ENCODE measurements at regions not wholly inside any gene's neighbourhood (a gene's known extent, or its start where the extent isn't known, plus 50 kb on each side); places are given as distances from the start of the nearest gene placed in this dataset.

GRCh38 chr7:7104971-7105370, 77.4 kb upstream of the C1GALT1 start:
- Histone ChIP-seq H3K4me3 (ENCODE audit: control insufficient read depth in 2 of 3, extremely low read depth in 1 of 3, insufficient read depth in 2 of 3, low read depth in 1 of 3, low read length in 3 of 3) (no peak overlapping the region), H3K36me3 (ENCODE audit: control insufficient read depth in 2 of 2, extremely low read depth in 1 of 2, insufficient read depth in 2 of 2, low read length in 2 of 2) (no peaks in the 10 kb centered on the region), H3K9me1 (ENCODE audit: control insufficient read depth, extremely low read depth, insufficient read depth, low read length) (no peaks in the 10 kb centered on the region), H3K4me2 (ENCODE audit: control insufficient read depth, extremely low read depth, insufficient read depth, low read depth, low read length) (no peak overlapping the region), H3K27me3 (ENCODE audit: control insufficient read depth, extremely low read depth, insufficient read depth, low read length) (no peaks in the 10 kb centered on the region), H3K79me2 (ENCODE audit: control insufficient read depth, insufficient read depth, low read length) (no peaks in the 10 kb centered on the region), H4K20me1 (ENCODE audit: control insufficient read depth, extremely low read depth, insufficient read depth, low read length) (no peaks in the 10 kb centered on the region), H3K9me3 (ENCODE audit: control insufficient read depth, low read depth, low read length) (no peaks in the 10 kb centered on the region), H2AFZ (ENCODE audit: control insufficient read depth, low read length) (no peak overlapping the region), H3K9ac (ENCODE audit: control insufficient read depth, extremely low read depth, insufficient read depth, low read length) (no peak overlapping the region), H3K4me1 (ENCODE audit: control insufficient read depth, extremely low read depth, insufficient read depth, low read length) (peaks cover 18% of the 10 kb centered on the region), H3K27ac (ENCODE audit: control insufficient read depth, insufficient read depth, low read length) (no peak overlapping the region)
- no peak for TF ChIP-seq CTCF (optimal IDR thresholded peaks at IDR 0.05 in 1 of 3, IDR thresholded peaks at IDR 0.05 in 1 of 3, conservative IDR thresholded peaks at IDR 0.05 in 1 of 3; ENCODE audit: extremely low read depth in 1 of 3, insufficient read depth in 2 of 3, low read length in 3 of 3)
- no peak for TF ChIP-seq EZH2 (IDR thresholded peaks at IDR 0.05; ENCODE audit: low read length)
- DNase-seq (ENCODE audit: low read depth, low spot score) (no peak), FAIRE-seq (no peak)
- dilution Hi-C loops (cut with MboI; ENCODE audit: extremely low pct_ligation_motif_present, low sequenced_read_pairs): no loop called here

GRCh38 chr7:7105800-7106582, 76.4 kb upstream of the C1GALT1 start:
- no peak for TF ChIP-seq CTCF (optimal IDR thresholded peaks at IDR 0.05 in 1 of 3, IDR thresholded peaks at IDR 0.05 in 1 of 3, conservative IDR thresholded peaks at IDR 0.05 in 1 of 3; ENCODE audit: extremely low read depth in 1 of 3, insufficient read depth in 2 of 3, low read length in 3 of 3)
- no peak for TF ChIP-seq EZH2 (IDR thresholded peaks at IDR 0.05; ENCODE audit: low read length)
- FAIRE-seq (no peak), DNase-seq (ENCODE audit: low read depth, low spot score) (no peak)
- H3K27ac ChIP-seq (ENCODE audit: control insufficient read depth, insufficient read depth, low read length): no peak overlapping the region
- peaks cover 7% of the 10 kb centered on the region for H3K4me1 ChIP-seq (ENCODE audit: control insufficient read depth, extremely low read depth, insufficient read depth, low read length)
- H3K9ac ChIP-seq (ENCODE audit: control insufficient read depth, extremely low read depth, insufficient read depth, low read length): no peak overlapping the region
- no peaks in the 10 kb centered on the region for H4K20me1 ChIP-seq (ENCODE audit: control insufficient read depth, extremely low read depth, insufficient read depth, low read length)
- no peak overlapping the region for H3K4me2 ChIP-seq (ENCODE audit: control insufficient read depth, extremely low read depth, insufficient read depth, low read depth, low read length)
- no peak overlapping the region for H3K4me3 ChIP-seq (ENCODE audit: control insufficient read depth in 2 of 3, extremely low read depth in 1 of 3, insufficient read depth in 2 of 3, low read depth in 1 of 3, low read length in 3 of 3)
- H3K27me3 ChIP-seq (ENCODE audit: control insufficient read depth, extremely low read depth, insufficient read depth, low read length): no peaks in the 10 kb centered on the region
- dilution Hi-C loops (cut with MboI; ENCODE audit: extremely low pct_ligation_motif_present, low sequenced_read_pairs): no loop called here
- H3K9me1 ChIP-seq (ENCODE audit: control insufficient read depth, extremely low read depth, insufficient read depth, low read length): no peaks in the 10 kb centered on the region
- H3K79me2 ChIP-seq (ENCODE audit: control insufficient read depth, insufficient read depth, low read length): no peaks in the 10 kb centered on the region
- no peak overlapping the region for H2AFZ ChIP-seq (ENCODE audit: control insufficient read depth, low read length)
- no peaks in the 10 kb centered on the region for H3K9me3 ChIP-seq (ENCODE audit: control insufficient read depth, low read depth, low read length)
- no peaks in the 10 kb centered on the region for H3K36me3 ChIP-seq (ENCODE audit: control insufficient read depth in 2 of 2, extremely low read depth in 1 of 2, insufficient read depth in 2 of 2, low read length in 2 of 2)
